ENCODE measurements at regions not wholly inside any gene's neighbourhood (a gene's known extent, or its start where the extent isn't known, plus 50 kb on each side); places are given as distances from the start of the nearest gene placed in this dataset.

DNA sequence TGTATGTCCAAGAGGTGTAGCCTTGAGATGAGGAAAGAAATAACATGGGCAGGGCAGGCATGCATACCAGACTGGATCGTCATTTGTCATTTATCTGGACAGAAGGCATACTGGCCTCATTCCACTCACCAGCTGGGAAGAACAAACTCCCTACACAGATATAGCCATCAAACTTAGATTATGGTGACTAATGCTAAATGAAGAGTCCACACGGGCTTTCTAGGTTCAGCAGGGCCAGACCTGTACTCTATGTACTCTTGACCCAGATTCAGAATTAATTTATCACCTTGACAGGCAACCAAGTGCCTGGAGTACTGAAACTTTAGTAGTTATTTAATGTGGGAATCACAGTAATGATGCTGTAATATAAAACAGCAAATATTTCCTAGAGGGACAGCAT lies 164.3 kb upstream of the IL12A start:
- H3K27ac ChIP-seq (ENCODE audit: low read length), result no peak overlapping the region
- H3K27me3 Mint-ChIP-seq (ENCODE audit: low read depth in 2 of 2), result peaks cover 0 to 4% of the 10 kb centered on the region in 2 donors
- H3K4me1 Mint-ChIP-seq, result no peaks in the 10 kb centered on the region
- TF ChIP-seq, protein P1, sequence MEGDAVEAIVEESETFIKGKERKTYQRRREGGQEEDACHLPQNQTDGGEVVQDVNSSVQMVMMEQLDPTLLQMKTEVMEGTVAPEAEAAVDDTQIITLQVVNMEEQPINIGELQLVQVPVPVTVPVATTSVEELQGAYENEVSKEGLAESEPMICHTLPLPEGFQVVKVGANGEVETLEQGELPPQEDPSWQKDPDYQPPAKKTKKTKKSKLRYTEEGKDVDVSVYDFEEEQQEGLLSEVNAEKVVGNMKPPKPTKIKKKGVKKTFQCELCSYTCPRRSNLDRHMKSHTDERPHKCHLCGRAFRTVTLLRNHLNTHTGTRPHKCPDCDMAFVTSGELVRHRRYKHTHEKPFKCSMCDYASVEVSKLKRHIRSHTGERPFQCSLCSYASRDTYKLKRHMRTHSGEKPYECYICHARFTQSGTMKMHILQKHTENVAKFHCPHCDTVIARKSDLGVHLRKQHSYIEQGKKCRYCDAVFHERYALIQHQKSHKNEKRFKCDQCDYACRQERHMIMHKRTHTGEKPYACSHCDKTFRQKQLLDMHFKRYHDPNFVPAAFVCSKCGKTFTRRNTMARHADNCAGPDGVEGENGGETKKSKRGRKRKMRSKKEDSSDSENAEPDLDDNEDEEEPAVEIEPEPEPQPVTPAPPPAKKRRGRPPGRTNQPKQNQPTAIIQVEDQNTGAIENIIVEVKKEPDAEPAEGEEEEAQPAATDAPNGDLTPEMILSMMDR (IDR thresholded peaks at IDR 0.05), result no peak
- no peak for DNase-seq
- no peaks in the 10 kb centered on the region for H3K27me3 ChIP-seq (ENCODE audit: control insufficient read depth, insufficient read depth, low read length)
- 70% methylated on average over 2 of the region's 2 CpGs for WGBS (ENCODE audit: insufficient coverage)
- no peaks in the 10 kb centered on the region for H3K4me1 ChIP-seq (ENCODE audit: control insufficient read depth, insufficient read depth, low read length)
- no peaks in the 10 kb centered on the region for H3K9me3 Mint-ChIP-seq
- no peak overlapping the region for H3K27ac Mint-ChIP-seq
- no peaks in the 10 kb centered on the region for H3K9me3 ChIP-seq (ENCODE audit: control insufficient read depth, insufficient read depth, low read length)
- intact Hi-C loops (cut with micrococcal nuclease), result no loop called here
- H3K36me3 Mint-ChIP-seq, result no peaks in the 10 kb centered on the region
- ATAC-seq, result no peak
- H3K4me3 ChIP-seq (ENCODE audit: low read length), result no peak overlapping the region
- H3K4me3 Mint-ChIP-seq, result no peak overlapping the region
- no peaks in the 10 kb centered on the region for H3K36me3 ChIP-seq (ENCODE audit: control insufficient read depth, insufficient read depth, low read length)

DNA sequence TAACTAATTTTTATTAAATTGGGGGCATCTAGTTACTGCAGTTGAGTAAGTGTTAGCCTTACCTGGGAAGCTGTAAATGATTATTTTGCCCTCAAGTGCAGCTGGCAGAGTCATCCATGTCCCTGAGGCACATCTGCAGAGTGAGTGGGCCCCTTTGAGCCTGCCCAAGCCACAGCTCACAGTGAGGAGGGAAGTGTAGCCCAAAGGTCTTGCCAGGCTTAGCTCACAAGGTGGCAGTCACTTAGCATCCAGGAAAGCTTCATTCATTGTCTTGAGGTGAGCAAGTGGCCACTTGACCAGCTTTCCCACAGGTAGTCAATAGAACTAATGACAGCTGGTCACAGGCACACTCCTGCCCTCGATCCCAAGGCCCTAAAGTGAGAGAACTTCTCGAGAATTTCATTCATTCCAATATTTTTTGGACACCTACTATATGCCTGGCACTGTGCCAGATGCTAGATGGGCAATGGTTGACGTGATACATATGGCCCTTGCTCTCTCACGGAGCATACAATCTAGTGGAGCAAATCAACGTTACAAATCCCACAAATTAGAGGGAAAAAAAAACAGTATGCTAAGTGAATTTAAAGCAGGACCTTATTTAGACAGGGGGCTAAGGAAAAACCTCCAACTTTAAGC lies 163.3 kb upstream of the IL12A start:
- Histone ChIP-seq H3K4me3 (ENCODE audit: low read length) (no peak overlapping the region), H3K27me3 (ENCODE audit: control insufficient read depth, insufficient read depth, low read length) (no peaks in the 10 kb centered on the region), H3K4me1 (ENCODE audit: control insufficient read depth, insufficient read depth, low read length) (no peaks in the 10 kb centered on the region), H3K36me3 (ENCODE audit: control insufficient read depth, insufficient read depth, low read length) (no peaks in the 10 kb centered on the region), H3K27ac (ENCODE audit: low read length) (no peak overlapping the region), H3K9me3 (ENCODE audit: control insufficient read depth, insufficient read depth, low read length) (no peaks in the 10 kb centered on the region)
- Mint-ChIP-seq H3K4me3 (no peak overlapping the region), H3K4me1 (no peaks in the 10 kb centered on the region), H3K27ac (no peak overlapping the region), H3K36me3 (no peaks in the 10 kb centered on the region), H3K9me3 (no peaks in the 10 kb centered on the region), H3K27me3 (ENCODE audit: low read depth in 2 of 2) (peaks cover 0 to 4% of the 10 kb centered on the region in 2 donors)
- ATAC-seq, result no peak
- TF ChIP-seq, protein P1 (IDR thresholded peaks at IDR 0.05), result no peak
- 74% methylated on average over 5 of the region's 5 CpGs for WGBS (ENCODE audit: insufficient coverage)
- intact Hi-C loops (cut with micrococcal nuclease), result no loop called here
- no peak for DNase-seq

DNA sequence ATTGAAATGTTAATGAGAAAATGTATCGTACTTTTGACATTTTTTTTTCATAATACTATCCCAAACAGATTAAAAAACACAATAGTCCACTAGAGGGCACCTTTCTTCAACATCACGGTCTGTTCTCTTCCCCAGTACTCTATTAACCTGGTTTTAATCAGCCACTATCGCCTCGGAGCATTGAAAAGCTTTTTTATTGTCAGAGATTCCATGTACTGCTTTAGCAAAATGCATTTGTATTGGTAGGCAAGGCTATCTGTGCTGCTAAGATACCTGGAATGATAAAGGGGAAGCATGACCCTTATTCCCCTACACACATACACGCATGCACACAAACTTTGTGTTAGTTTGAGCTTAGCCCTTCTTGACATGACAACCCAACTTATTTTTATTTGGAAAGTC lies 160.1 kb upstream of the IL12A start:
- no peaks in the 10 kb centered on the region for H3K27me3 ChIP-seq (ENCODE audit: control insufficient read depth, insufficient read depth, low read length)
- Mint-ChIP-seq H3K36me3 (no peaks in the 10 kb centered on the region), H3K4me1 (no peaks in the 10 kb centered on the region), H3K9me3 (no peaks in the 10 kb centered on the region), H3K27ac (no peak overlapping the region), H3K27me3 (ENCODE audit: low read depth in 2 of 2) (no peaks in the 10 kb centered on the region), H3K4me3 (no peak overlapping the region)
- TF ChIP-seq, protein P1 (IDR thresholded peaks at IDR 0.05), result peak; percentile 47
- H3K36me3 ChIP-seq (ENCODE audit: control insufficient read depth, insufficient read depth, low read length), result no peaks in the 10 kb centered on the region
- intact Hi-C loops (cut with micrococcal nuclease), result no loop called here
- no peaks in the 10 kb centered on the region for H3K4me1 ChIP-seq (ENCODE audit: control insufficient read depth, insufficient read depth, low read length)
- WGBS (ENCODE audit: insufficient coverage), result 29% methylated on average over 4 of the region's 5 CpGs
- H3K9me3 ChIP-seq (ENCODE audit: control insufficient read depth, insufficient read depth, low read length), result no peaks in the 10 kb centered on the region
- DNase-seq (peak in 1 of 2 donors; percentile 17), ATAC-seq (peak in 1 of 3 donors; percentile 41)
- H3K4me3 ChIP-seq (ENCODE audit: low read length), result no peak overlapping the region
- no peak overlapping the region for H3K27ac ChIP-seq (ENCODE audit: low read length)

DNA sequence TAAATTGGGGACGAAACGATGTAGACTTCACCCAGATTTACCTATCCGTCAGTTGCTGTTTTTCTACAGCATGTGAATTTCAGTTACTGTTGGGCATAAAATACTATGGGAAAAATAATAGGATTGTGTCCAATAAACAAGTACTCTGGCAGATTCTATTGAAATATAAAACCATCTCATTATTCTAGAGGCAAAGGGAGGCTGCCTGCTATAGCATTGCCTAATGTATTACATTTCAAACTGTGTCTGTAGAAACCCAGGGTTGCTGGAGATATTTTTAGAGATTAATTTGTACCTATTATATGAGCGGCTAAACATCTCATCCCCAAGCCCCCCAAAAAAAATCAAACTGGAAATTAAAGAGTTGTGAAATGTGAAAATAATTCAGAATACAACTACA lies 159.6 kb upstream of the IL12A start:
- no peaks in the 10 kb centered on the region for H3K9me3 Mint-ChIP-seq
- WGBS (ENCODE audit: insufficient coverage), result 94% methylated on average over 3 of the region's 4 CpGs
- H3K4me1 Mint-ChIP-seq, result no peaks in the 10 kb centered on the region
- TF ChIP-seq, protein P1 (IDR thresholded peaks at IDR 0.05), result no peak
- no peaks in the 10 kb centered on the region for H3K36me3 Mint-ChIP-seq
- H3K9me3 ChIP-seq (ENCODE audit: control insufficient read depth, insufficient read depth, low read length), result no peaks in the 10 kb centered on the region
- ATAC-seq, result no peak
- DNase-seq, result no peak
- H3K27me3 Mint-ChIP-seq (ENCODE audit: low read depth in 2 of 2), result no peaks in the 10 kb centered on the region
- no peak overlapping the region for H3K27ac Mint-ChIP-seq
- no peaks in the 10 kb centered on the region for H3K4me1 ChIP-seq (ENCODE audit: control insufficient read depth, insufficient read depth, low read length)
- H3K27ac ChIP-seq (ENCODE audit: low read length), result no peak overlapping the region
- no peaks in the 10 kb centered on the region for H3K27me3 ChIP-seq (ENCODE audit: control insufficient read depth, insufficient read depth, low read length)
- no peak overlapping the region for H3K4me3 ChIP-seq (ENCODE audit: low read length)
- H3K4me3 Mint-ChIP-seq, result no peak overlapping the region
- no peaks in the 10 kb centered on the region for H3K36me3 ChIP-seq (ENCODE audit: control insufficient read depth, insufficient read depth, low read length)
- intact Hi-C loops (cut with micrococcal nuclease), result no loop called here

Data from natural killer cell (primary cell).